ENCODE measurements at regions not wholly inside any gene's neighbourhood (a gene's known extent, or its start where the extent isn't known, plus 50 kb on each side); places are given as distances from the start of the nearest gene placed in this dataset.

DNA sequence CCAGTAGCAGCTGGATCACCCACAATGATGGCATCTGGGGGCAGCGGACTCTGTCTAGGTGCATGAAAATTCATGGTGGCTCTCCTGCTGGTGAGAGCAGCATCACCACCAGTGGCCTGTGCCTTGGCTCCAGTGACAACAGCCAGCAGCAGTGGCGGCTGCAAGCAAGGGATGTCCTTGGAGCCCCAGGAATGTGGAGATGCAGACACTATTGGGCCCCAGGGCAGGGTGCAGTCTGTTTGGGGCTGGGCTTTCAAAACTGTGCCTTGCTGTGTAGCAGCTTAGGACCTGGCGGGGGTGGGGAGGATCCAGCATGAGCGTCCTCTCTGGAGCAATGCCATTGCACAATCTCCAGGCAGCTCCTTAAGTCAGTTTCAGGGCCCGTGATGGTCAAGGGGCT lies 199.7 kb downstream of the CHD9NB start:
- Mint-ChIP-seq H3K4me3 (no peak overlapping the region), H3K27me3 (peaks cover 6% of the 10 kb centered on the region), H3K4me1 (no peaks in the 10 kb centered on the region), H3K9me3 (peaks cover 23% of the 10 kb centered on the region), H3K36me3 (no peaks in the 10 kb centered on the region), H3K27ac (no peak overlapping the region)
- no peak for DNase-seq (ENCODE audit: low spot score in 2 of 2)
- no peak for ATAC-seq (ENCODE audit: low read depth)

DNA sequence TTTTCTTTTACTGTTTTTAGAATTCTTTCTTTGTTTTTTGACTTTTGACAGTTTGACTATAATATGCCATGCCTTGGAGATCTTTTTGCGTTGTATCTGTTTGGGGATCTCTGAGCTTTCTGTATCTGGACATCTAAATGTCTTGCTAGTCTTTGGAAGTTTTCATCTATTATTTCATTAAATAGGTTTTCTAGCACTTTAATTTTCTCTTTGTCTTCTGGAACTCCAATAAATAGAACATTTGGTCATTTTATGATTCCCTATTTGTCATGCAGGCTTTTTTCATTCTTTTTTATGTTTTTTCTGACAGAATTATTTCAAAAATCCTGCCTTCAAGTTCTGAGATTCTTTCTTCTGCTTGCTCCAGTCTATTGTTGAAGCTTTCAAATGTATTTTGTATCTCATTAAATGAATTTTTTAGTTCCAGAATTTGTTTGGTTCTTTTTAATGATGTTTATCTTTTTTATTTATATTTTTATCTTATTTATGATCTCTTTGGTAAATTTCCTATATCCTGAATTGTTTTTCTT lies 201.4 kb downstream of the CHD9NB start:
- ATAC-seq (ENCODE audit: low read depth) (no peak), DNase-seq (ENCODE audit: low spot score in 2 of 2) (no peak)
- Mint-ChIP-seq H3K36me3 (no peaks in the 10 kb centered on the region), H3K4me3 (no peak overlapping the region), H3K27me3 (peaks cover under 1% of the 10 kb centered on the region), H3K27ac (no peak overlapping the region), H3K9me3 (peaks cover 22% of the 10 kb centered on the region), H3K4me1 (no peaks in the 10 kb centered on the region)

DNA sequence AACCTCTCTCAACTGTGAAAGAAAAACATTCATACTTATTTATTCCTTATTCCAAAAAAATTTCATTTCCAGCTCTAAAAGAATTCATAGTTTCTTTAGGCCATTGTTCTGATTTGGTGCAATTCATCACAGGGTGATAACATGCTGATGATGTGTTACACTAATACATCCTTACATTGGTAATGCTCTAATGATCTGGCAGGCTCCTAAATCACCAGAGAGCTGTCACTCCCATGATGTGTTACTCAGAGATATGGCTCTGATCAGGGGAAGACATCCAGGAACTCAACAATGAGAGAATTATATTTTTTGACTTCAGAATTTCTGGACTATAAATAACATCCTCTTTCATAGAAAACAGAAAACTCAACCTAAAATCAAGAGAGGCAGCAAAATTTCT lies 209.3 kb downstream of the CHD9NB start:
- Mint-ChIP-seq H3K9me3 (peaks cover 4% of the 10 kb centered on the region), H3K4me3 (no peak overlapping the region), H3K36me3 (no peaks in the 10 kb centered on the region), H3K27ac (no peak overlapping the region), H3K4me1 (no peaks in the 10 kb centered on the region), H3K27me3 (peaks cover 1% of the 10 kb centered on the region)
- DNase-seq (ENCODE audit: low spot score in 2 of 2) (no peak), ATAC-seq (ENCODE audit: low read depth) (no peak)

DNA sequence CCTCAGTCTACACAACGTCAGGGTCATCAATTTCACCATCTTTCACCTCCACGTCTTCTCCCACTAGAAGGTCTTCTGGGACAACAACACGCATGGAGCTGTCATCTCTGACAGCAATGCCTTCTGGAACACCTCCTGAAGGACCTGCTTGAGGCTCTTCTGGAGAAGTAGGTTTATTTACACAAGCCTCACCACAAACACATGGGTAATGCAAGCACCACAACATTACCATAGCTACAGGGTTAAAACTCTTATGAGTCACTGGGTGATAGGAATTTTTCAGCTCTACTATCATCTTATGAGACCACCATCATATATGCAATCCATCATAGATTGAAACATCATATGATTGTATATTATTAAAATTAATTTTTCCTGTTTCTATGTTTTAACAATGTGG lies 215.4 kb downstream of the CHD9NB start:
- H3K4me3 Mint-ChIP-seq = no peak overlapping the region
- H3K36me3 Mint-ChIP-seq = no peaks in the 10 kb centered on the region
- H3K27me3 Mint-ChIP-seq = peaks cover 1% of the 10 kb centered on the region
- H3K27ac Mint-ChIP-seq = no peak overlapping the region
- H3K9me3 Mint-ChIP-seq = no peaks in the 10 kb centered on the region
- H3K4me1 Mint-ChIP-seq = no peaks in the 10 kb centered on the region
- no peak for DNase-seq (ENCODE audit: low spot score in 2 of 2)
- ATAC-seq (ENCODE audit: low read depth) = no peak

DNA sequence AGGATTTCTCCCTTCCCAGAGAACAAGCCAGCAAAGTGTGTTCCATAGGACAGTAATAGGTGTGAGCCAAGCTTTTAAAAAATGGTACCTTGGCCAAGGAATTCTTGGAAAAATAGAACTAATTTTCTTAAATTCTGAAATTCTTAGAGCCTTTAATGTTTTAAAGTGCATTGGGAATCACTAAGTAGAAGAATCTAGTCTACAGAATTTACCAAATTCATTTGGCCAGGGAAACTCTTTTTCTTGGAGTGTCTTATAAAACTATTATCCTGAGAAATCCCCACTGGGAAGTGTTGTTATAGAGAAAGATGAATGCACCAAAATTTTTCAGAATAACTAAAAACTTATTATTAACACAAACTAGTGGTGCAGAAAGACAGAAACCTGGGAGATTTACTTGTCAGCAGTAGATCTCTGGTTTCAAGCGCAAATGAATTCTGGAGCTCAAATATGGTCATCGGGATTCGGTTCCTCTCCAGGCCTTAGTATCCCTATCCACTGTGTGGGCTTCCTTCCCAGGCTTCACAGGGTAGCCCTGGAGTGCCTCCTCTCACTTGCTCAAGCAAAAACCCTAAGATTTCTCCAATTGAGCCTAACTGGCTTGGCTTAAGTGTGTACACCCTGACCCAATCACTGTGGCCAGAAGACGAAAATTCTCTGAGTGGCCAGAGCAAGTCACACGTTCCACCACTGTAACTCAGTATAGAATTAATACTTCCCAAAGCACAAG lies 217.8 kb downstream of the CHD9NB start:
- Mint-ChIP-seq H3K4me1 (no peaks in the 10 kb centered on the region), H3K4me3 (no peak overlapping the region), H3K36me3 (no peaks in the 10 kb centered on the region), H3K9me3 (no peaks in the 10 kb centered on the region), H3K27me3 (peaks cover 1% of the 10 kb centered on the region), H3K27ac (no peak overlapping the region)
- ATAC-seq (ENCODE audit: low read depth) = no peak
- no peak for DNase-seq (ENCODE audit: low spot score in 2 of 2)

DNA sequence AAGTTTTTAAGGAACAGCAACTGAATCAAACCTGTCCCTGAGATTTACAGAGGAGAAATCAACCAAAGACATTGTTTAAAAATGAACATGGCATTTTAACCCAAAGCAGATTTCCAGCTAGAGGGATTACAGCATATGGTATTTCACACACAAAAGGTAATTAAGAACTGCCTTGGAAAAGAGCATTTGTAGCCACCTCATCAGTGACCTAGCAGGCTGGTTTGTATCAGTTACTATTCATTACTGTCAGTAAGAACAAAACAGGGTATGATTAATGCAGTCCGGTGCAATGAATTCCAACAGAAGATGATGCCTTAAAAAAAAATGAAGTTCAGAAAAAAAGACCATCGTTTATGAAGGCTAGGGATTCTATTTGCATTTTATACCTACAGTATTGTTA lies 219.9 kb downstream of the CHD9NB start:
- ATAC-seq (ENCODE audit: low read depth) (no peak), DNase-seq (ENCODE audit: low spot score in 2 of 2) (no peak)
- H3K4me3 Mint-ChIP-seq = no peak overlapping the region
- H3K27ac Mint-ChIP-seq = no peak overlapping the region
- no peaks in the 10 kb centered on the region for H3K9me3 Mint-ChIP-seq
- H3K27me3 Mint-ChIP-seq = no peaks in the 10 kb centered on the region
- no peaks in the 10 kb centered on the region for H3K4me1 Mint-ChIP-seq
- H3K36me3 Mint-ChIP-seq = no peaks in the 10 kb centered on the region

DNA sequence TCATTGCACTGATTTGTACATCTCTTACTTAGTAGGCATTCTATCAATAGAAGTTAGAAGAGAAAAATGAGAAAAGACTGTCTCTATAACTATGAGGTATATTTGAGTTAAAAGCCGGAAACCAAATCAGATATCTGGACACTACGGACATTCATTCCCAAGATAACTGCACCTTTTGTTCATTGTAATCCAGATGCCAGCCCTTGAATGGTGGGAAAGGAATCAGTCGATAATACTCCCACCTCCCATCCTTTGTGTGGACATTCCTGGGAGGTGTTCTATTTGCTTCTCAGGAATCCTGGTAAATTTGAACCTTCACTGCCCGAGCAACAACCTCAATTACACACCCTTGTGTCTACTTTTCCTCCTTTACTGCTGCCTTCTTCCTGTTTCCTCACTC lies 225.2 kb downstream of the CHD9NB start:
- no peak overlapping the region for H3K27ac Mint-ChIP-seq
- H3K27me3 Mint-ChIP-seq = no peaks in the 10 kb centered on the region

DNA sequence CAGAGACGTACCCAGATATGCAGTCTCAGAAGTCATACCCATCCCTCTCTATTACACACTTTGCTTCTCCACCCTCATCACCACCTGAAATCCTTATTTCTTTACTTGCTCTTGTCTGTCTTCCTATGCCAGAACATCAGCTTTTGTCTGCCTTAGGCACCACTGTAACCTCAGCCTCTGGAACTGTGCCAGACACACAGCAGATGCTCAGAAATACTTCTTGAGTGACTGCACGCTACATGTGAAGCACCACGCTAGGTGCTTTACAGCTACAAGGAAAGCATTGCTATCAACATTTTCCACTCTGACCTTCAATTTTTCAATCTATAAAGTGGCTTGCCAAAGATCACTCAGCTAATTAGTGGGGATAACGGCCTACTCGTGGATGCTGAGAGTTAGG lies 226.8 kb downstream of the CHD9NB start:
- H3K27me3 Mint-ChIP-seq = no peaks in the 10 kb centered on the region

More for the DNA sequence above, 225.2 kb downstream of the CHD9NB start:
- ATAC-seq (ENCODE audit: low read depth) = no peak
- Mint-ChIP-seq H3K4me1 (no peaks in the 10 kb centered on the region), H3K9me3 (peaks cover 1% of the 10 kb centered on the region), H3K4me3 (no peak overlapping the region), H3K36me3 (no peaks in the 10 kb centered on the region)
- no peak for DNase-seq (ENCODE audit: low spot score in 2 of 2)

DNA sequence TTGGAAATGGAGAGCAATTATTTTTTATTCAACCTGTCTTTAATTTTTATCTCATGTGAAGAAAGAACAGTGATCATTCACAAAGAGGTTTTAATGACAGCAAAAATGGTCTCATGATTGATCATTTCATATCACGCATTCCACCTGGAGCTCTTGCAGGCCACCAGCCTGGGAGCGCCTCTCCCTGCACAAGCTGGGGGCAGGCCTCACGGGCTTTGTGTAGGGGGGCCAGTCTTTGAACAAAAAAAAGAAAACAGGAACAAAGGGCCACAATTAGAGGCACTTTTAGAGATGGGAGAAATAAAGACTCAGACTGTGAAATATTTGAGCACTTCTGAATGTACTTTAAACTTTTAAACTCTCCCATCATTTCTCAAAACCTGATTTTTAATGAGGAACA lies 232.9 kb downstream of the CHD9NB start:
- Mint-ChIP-seq H3K9me3 (peaks cover 1% of the 10 kb centered on the region), H3K27ac (no peak overlapping the region), H3K27me3 (peaks cover 3% of the 10 kb centered on the region), H3K4me1 (no peaks in the 10 kb centered on the region), H3K4me3 (no peak overlapping the region), H3K36me3 (no peaks in the 10 kb centered on the region)
- DNase-seq (ENCODE audit: low spot score in 2 of 2) (no peak), ATAC-seq (ENCODE audit: low read depth) (no peak)

More for the DNA sequence above, 226.8 kb downstream of the CHD9NB start:
- peaks cover 1% of the 10 kb centered on the region for H3K9me3 Mint-ChIP-seq
- H3K36me3 Mint-ChIP-seq = no peaks in the 10 kb centered on the region
- no peak overlapping the region for H3K27ac Mint-ChIP-seq
- H3K4me1 Mint-ChIP-seq = no peaks in the 10 kb centered on the region
- H3K4me3 Mint-ChIP-seq = no peak overlapping the region
- DNase-seq (ENCODE audit: low spot score in 2 of 2) (no peak), ATAC-seq (ENCODE audit: low read depth) (no peak)

DNA sequence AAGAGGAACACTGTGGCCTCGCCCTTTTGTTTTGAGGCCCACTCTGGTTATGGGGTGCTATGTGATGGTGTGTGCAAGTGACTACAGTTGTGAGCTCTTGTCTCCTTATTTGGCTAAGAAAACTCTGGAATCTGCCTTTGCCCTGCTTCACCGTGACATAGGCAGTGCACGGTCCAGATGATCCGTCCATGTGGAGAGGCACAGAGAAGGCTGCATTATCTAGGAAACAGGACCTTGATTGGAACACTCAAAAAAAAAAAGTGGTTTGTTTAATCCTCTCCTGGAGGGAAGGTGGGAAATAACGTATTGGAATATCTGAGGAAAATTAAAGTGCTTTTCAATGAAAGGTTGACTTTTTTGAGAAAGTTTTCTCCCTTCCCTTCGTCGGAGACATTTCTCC lies 233.3 kb downstream of the CHD9NB start:
- ATAC-seq (ENCODE audit: low read depth) (no peak), DNase-seq (ENCODE audit: low spot score in 2 of 2) (no peak)
- no peak overlapping the region for H3K27ac Mint-ChIP-seq
- H3K4me3 Mint-ChIP-seq = no peak overlapping the region
- H3K9me3 Mint-ChIP-seq = peaks cover 2% of the 10 kb centered on the region
- H3K27me3 Mint-ChIP-seq = peaks cover 3% of the 10 kb centered on the region
- H3K4me1 Mint-ChIP-seq = no peaks in the 10 kb centered on the region
- H3K36me3 Mint-ChIP-seq = no peaks in the 10 kb centered on the region

DNA sequence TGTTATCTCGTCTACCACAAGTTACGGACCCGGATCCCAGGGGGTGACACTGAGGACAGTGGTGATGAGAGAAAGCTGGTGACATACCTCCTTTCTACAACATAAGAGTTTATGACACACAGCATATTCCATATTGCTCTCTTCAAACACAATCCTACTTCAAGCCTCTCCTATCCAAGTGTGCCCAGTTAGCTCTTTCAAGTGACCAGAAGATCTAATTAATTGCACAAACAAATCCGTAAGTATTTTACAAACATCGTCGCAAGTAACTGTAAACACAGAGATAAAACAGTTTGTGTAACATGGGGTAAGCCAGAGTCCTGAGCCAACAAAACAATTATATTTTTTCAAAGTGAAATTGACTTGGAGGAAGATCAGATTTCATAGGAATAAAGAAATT lies 235.0 kb downstream of the CHD9NB start:
- H3K9me3 Mint-ChIP-seq = peaks cover 3% of the 10 kb centered on the region
- H3K4me3 Mint-ChIP-seq = no peak overlapping the region
- H3K27ac Mint-ChIP-seq = no peak overlapping the region
- H3K36me3 Mint-ChIP-seq = no peaks in the 10 kb centered on the region
- no peaks in the 10 kb centered on the region for H3K4me1 Mint-ChIP-seq
- peaks cover 3% of the 10 kb centered on the region for H3K27me3 Mint-ChIP-seq
- DNase-seq (ENCODE audit: low spot score in 2 of 2) (no peak), ATAC-seq (ENCODE audit: low read depth) (no peak)

DNA sequence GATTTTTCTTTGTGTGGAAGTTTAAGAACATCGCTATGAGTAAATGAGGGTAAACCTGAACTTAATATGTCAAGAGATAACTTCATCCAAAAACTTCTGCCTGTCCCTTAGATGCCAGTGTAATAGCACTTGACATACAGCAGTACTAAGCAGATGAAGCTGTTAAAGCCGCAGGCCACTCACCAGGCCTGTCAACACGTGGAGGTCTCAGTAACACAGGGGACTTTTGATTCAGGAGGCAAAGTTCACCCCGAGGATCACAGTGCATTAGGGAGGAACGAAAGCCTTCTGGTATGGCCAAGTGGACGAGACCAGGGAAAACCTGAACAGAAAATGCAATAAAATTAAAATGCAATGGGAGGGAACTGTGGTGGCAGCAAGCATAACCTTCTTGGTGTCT lies 235.7 kb downstream of the CHD9NB start:
- Mint-ChIP-seq H3K4me3 (no peak overlapping the region), H3K36me3 (no peaks in the 10 kb centered on the region), H3K4me1 (no peaks in the 10 kb centered on the region), H3K27me3 (peaks cover 3% of the 10 kb centered on the region), H3K27ac (no peak overlapping the region), H3K9me3 (peaks cover 3% of the 10 kb centered on the region)
- ATAC-seq (ENCODE audit: low read depth) (no peak), DNase-seq (ENCODE audit: low spot score in 2 of 2) (no peak)

DNA sequence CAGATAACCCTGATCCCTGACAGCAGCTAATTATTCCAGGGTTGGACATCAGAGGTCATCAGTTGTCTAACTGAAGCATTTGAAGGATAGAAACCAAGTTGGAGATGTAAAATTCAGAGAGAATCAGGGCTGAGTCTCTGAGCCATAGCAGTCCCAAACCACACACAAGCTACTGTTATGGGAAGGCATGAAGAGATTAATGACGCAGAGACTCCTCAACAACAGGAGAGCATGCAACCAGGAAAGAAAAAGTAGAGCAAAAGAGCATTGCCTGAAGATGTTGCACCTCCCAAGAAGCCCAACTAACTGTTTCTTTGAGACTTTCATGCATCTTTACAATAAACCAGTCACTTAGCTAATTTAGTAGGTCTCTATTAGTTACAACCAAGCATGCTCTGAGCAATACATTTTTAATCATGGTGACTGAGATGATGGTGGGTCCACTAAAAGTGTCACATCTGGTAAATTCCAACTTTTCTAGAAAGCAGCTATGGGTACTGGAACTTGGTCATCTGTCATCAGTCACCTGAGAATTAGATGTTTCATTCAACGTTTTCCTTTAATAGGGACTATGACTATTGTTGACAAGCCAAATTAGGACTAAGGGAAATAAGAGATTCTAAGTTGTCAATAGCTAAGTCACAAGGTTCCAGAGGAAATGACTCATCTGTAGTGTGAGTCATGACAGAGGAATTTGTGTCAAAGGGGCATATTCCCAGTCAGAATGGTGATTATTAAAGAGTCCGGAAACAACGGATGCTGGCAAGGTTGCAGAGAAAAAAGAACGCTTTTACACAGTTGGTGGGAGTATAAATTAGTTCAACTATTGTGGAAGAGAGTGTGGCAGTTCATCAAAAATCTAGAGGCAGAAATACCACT lies 239.8 kb downstream of the CHD9NB start:
- no peak for DNase-seq (ENCODE audit: low spot score in 2 of 2)
- Mint-ChIP-seq H3K4me3 (no peak overlapping the region), H3K9me3 (peaks cover 3% of the 10 kb centered on the region), H3K36me3 (no peaks in the 10 kb centered on the region), H3K27me3 (peaks cover 1% of the 10 kb centered on the region), H3K27ac (no peak overlapping the region), H3K4me1 (no peaks in the 10 kb centered on the region)
- ATAC-seq (ENCODE audit: low read depth) = no peak

DNA sequence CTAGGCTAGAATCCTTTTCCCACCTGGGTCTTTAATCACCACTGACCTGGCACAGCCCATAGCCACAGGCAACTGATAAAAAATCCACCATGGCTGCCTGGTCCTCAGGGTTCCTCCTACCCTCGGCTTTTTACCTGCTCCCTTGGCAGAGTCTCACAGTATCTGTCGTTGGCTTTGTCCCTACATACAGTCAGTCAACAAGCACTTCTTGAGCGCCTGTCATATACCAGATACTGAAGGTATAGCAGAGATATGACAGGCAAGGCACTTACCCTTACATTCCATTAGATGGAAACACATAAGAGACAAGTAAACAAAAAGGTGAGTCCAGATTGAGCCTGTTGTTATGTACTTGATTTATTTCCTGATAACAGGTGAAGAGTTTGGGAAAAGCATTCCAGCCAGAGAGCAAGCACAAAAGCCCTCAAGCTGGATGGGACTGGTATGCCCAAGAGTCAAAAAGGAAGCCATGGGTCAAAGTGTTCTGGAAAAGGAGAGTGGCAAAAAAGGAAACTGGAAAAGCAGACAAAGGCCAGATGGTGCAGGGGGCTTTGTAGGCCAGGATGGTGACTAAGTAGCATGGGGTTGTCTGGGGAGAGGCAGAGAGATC lies 247.0 kb downstream of the CHD9NB start:
- Mint-ChIP-seq H3K4me3 (no peak overlapping the region), H3K36me3 (no peaks in the 10 kb centered on the region), H3K27ac (no peak overlapping the region), H3K9me3 (peaks cover 7% of the 10 kb centered on the region), H3K27me3 (peaks cover 6% of the 10 kb centered on the region), H3K4me1 (peaks cover 3% of the 10 kb centered on the region)
- ATAC-seq (ENCODE audit: low read depth) (no peak), DNase-seq (ENCODE audit: low spot score in 2 of 2) (no peak)
